SW480 (cell line): ENCODE measurements at regions not wholly inside any gene's neighbourhood (a gene's known extent, or its start where the extent isn't known, plus 50 kb on each side); places are given as distances from the start of the nearest gene placed in this dataset.
"Not testable (repeated sequence)": the region's sequence is repeated elsewhere in the genome, so short reads cannot be mapped to it uniquely, and the experiment has no call there.

ENCODE experiments used
- DNase-seq: peaks from one replicate; pipeline ENCODE4 v3.0.0-alpha.2; 2016; ENCODE audit warnings: low spot score

DNA sequence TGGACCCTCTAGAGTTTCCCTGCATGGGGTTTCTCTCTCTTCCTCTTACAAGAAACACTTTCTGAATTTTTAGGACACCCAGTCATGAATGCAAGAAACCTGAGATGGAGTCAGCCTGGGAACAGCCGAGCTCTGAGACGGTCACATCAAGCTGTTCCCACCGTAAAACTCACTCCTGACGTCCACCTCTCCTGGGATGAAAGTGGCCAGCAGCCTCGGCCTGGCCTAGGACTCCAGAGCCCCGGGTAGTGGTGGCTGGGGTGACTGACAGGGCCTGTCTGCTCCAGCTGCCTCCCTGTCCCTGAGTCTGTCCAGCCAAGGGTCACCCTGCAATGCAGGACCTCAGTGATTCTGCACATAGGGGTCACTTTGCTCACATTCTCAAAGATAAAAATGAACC lies 217.8 kb downstream of the SHOX start:
- no peak for DNase-seq

DNA sequence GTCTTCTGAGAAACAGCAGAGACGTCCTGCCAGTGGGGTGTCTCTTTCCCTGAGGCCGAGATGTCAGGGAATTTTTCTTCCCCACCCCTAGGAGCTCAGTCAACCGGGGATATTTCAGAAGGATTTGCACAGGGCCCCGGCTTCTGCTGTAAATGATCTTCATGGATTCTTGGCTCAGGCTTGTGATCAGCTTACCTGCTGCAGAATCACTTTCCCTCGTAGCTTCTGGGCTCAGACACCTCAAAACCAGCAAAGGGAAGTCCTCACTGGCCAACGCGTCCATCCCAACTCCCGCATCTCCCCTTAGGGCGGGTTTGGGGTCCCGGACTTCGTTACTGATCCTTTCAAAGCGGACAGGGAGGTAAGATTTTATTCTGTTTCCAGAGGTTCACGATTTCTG lies 212.7 kb downstream of the SHOX start:
- DNase-seq = no peak

DNA sequence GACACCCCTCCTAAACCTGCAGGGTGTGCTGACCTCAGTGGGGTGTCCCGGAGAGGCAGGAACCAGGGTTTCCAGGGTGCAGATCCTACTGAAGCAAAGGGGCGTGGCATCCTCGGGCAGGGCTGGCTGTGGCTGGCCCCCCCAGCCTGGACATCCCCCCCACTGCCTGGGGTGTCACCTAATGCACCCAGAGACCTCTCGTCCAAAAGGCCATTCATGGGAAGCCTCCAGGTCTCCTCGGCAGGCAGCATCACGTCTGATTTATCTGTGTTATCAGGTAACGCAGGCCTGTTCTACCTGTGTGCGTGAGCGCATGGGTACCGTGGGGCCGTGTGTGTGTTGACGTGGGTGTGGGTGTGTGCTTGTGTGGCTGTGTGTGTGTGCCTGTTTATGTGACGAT lies 210.0 kb downstream of the SHOX start:
- DNase-seq = no peak

DNA sequence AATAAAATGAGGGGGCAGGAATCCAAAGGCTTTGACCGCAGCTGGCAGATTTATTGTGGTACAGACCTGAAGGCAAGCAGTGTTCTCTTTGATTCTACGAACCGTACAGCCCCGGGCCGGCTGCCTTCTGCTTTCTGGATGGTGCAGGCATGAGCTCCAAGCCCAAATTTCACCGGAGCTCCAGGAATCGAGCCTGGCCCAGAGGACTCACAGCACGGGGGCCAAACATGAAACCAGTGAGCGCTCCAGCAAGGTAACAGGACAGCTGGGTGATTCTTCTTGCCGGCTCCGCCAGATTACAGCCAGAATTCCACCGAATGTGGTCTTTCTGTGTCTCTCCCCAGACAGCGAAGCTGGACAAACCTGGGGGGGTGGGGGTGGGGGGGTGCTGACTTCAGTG lies 208.1 kb downstream of the SHOX start:
- DNase-seq = not testable (repeated sequence)

- not testable (repeated sequence) for DNase-seq
Observed at GRCh38 chrX:835857-836256, 205.3 kb downstream of the SHOX start.

DNA sequence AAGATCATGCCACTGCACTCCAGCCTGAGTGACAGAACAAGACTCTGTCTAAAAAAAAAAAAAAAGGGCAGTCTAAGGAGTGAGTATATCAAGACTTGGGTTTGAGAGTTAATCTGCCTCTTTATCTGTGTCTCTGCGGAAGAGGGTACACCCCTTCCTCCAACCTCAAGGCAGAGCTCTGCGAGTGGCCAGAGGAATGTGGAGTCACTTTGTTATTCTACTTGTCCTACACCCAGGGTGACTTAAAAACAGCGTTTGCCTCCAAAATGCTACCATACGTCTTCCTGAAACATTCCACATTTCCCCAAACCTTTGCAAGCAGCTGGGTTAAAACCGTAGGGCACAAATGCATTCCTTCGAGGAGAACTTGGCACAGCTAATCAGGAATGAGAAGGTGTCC lies 199.9 kb downstream of the SHOX start:
- no peak for DNase-seq

DNA sequence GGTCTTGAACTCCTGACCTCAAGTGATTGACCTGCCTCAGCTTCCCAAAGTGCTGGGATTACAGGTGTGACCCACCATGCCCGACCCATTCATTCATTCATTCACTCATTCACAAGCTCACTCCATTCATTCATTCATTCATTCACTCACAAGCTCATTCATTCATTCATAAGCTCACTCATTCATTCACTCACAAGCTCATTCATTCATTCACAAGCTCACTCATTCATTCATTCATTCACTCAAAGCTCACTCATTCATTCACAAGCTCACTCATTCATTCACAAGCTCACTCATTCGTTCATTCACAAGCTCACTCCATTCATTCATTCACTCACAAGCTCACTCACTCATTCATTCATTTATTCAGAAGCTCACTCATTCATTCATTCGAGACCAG lies 198.6 kb downstream of the SHOX start:
- no peak for DNase-seq

GRCh38 chrX:828411-828959 lies 197.9 kb downstream of the SHOX start:
- DNase-seq = no peak

GRCh38 chrX:826448-826847 lies 195.9 kb downstream of the SHOX start:
- no peak for DNase-seq

- DNase-seq = no peak
Observed at GRCh38 chrX:825991-826390, 195.4 kb downstream of the SHOX start.

DNA sequence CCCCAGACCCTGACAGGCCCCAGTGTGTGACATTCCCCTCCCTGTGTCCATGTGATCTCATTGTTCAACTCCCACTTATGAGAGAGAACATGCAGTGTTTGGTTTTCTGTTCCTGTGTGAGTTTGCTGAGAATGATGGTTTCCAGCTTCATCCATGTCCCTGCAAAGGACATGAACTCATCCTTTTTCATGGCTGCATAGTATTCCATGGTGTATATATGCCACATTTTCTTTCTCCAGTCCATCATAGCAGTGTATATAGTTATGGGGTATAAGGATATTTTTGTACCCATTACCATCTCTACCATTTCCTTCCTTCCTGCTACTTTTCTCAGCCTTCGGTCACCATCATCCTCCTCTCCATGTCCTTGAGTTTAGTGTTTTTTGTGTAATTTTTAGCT lies 192.5 kb downstream of the SHOX start:
- DNase-seq = not testable (repeated sequence)

GRCh38 chrX:821327-822107 lies 190.9 kb downstream of the SHOX start:
- DNase-seq = no peak

- no peak for DNase-seq
Observed at GRCh38 chrX:819684-820083, 189.1 kb downstream of the SHOX start.

- no peak for DNase-seq
Observed at GRCh38 chrX:817759-818300, 187.2 kb downstream of the SHOX start.

DNA sequence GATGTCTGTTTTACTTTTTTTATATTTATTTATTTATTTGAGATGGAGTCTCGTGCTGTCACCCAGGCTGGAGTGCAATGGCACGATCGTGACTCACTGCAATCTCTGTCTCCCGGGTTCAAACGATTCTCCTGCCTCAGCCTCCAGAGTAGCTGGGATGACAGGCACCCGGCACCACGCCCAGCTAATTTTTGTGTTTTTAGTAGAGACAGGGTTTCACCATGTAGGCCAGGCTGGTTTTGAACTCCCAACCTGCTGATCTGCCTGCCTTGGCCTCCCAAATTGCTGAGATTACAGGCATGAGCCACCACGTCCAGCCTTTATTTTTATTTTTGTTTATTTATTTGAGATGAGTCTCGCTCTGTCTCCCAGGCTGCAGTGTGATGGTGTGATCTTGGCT lies 186.6 kb downstream of the SHOX start:
- DNase-seq = not testable (repeated sequence)

DNA sequence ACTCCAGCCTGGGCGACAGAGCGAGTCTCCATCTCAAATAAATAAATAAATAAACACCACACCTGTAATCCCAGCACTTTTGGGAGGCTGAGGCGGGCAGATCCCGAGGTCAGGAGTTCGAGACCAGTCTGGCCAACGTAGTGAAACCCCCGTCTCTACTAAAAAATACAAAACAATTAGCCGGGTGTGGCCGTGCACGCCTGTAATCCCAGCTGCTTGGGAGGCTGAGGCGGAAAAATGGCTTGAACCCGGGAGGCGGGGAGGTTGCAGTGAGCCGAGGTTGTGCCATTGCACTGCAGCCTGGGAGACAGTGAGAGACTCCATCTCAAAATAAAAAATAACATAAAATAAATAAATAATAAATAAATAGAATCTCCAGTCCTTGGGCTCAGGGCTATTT lies 185.8 kb downstream of the SHOX start:
- DNase-seq = no peak

GRCh38 chrX:810186-810585 lies 179.6 kb downstream of the SHOX start:
- DNase-seq = no peak

- DNase-seq = no peak
Observed at GRCh38 chrX:809081-809480, 178.5 kb downstream of the SHOX start.

DNA sequence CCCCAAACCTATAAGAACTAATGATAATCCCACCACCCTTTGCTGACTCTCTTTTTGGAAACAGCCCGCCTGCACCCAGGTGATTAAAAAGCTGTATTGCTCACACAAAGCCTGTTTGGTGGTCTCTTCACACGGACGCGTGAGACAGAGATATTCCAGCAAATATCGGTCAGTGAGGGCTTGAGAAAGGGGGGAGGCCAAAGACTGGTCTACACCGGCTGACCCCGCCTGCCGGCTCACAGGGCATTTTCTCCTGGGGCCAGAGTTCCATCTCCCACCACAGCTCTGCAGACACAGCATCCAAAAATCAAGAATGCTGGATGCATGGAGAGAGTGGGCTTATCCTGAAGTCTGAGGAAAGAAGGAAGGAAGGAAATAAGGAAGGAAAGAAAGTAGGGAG lies 176.0 kb downstream of the SHOX start:
- DNase-seq = no peak

DNA sequence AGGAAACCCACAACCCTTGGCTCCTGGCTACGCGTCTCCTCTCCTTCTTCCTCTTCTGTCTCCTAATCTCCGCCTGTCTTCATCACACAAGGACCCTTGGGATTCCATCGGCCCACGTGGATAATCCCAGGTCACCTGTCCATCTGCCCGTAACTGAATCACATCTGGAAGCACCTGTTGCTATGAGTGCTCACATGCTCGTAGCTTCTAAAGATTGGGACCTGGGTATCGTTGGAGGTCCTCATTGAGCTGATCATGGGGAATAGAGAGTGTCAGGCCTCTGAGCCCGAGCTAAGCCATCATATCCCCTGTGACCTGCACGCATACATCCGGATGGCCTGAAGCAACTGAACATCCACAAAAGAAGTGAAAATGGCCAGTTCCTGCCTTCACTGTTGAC lies 175.4 kb downstream of the SHOX start:
- no peak for DNase-seq

DNA sequence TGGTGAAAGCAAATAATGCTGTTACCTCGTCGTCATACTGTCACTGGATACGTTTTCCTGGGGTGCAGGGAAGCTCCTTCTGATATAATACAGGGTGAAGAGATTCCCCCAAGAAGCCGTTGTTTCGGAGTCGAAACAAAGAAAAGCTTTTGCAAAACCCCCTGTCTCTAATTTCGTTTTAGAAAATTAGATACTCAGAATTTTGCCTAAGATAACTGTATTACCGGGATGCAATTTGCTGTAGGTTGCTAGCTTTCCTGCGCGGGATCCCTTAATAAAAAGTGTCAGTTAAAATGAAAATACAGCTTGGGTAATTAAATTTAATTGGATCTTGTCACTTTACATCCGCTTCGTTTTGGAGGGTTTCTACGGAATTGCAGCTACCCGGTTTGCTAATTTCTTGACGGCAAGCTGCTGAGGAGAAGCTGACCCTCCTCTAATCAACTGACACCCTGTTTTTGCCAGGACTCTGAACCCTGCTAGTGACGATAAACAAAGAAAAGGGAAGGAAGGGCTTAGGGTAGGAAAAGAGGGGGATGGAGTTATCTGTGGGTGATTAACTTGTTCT lies 174.6 kb downstream of the SHOX start:
- no peak for DNase-seq

- no peak for DNase-seq
Observed at GRCh38 chrX:802846-803245, 172.3 kb downstream of the SHOX start.

DNA sequence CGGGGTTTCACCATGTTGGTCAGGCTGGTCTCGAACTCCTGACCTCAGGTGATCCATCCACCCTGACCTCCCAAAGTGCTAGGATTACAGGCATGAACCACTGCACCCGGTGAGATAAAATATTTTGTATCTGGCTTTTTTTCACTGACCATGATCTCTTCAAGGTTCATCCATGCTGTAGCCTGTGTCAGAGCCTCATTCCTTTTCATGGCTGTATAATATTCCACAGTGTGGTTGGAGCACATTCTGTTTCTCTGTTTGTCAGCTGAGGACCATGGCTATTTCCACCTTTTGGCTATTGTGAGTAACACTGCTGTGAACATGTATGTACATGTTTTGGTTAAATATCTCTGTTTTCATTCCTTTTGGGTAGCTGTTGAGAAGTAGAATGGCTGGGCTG lies 169.2 kb downstream of the SHOX start:
- no peak for DNase-seq

DNA sequence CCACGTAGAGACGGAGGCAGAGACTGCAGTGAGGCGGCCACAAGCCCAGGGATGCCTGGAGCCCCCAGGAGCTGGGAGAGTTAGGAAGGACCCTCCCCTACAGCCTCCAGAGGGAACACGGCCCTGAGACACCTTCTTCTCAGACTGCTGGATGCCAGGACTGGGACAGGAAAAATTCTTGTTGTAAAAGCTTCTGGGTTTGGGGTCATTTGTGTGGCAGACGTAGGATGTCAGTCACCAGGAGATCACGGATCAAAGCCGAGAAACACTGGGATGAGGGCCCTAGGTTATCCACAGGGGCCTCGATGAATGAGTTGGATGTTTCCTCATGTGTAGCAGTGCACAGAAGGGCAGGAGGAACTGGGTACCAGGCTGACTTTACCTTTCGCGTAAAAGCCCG lies 163.7 kb downstream of the SHOX start:
- DNase-seq = no peak
